Transverse colon (tissue), 4 donors: ENCODE measurements at regions not wholly inside any gene's neighbourhood (a gene's known extent, or its start where the extent isn't known, plus 50 kb on each side); places are given as distances from the start of the nearest gene placed in this dataset.

Experiments
- DNase-seq: peaks from one replicate; pipeline ENCODE4 v3.0.0-alpha.2; 2019
- H3K27ac ChIP-seq, 4 donors: fragments of 200-600 bp; sonication (generic); 2 replicates each; pipeline ENCODE4 v1.5.1; 2016 to 2018; ENCODE audit warnings: inconsistent platforms in 4 of 4
- H3K27me3 ChIP-seq: fragments of 200-600 bp; sonication (generic); 2 replicates; pipeline ENCODE4 v1.5.1; 2017; ENCODE audit warnings: inconsistent platforms
- H3K36me3 ChIP-seq, 4 donors: fragments of 200-600 bp; sonication (generic); 2 replicates each; pipeline ENCODE4 v1.5.1; 2017 to 2019; ENCODE audit warnings: inconsistent platforms in 4 of 4
- H3K4me1 ChIP-seq, 4 donors: fragments of 200-600 bp; sonication (generic); 2 replicates each; pipeline ENCODE4 v1.5.1; 2017 to 2020; ENCODE audit warnings: inconsistent platforms in 4 of 4
- H3K4me3 ChIP-seq, 4 donors: fragments of 200-600 bp; sonication (generic); 1 replicate in 1 of 4; 2 replicates in 3 of 4; pipeline versions ENCODE4 v1.5.1 to v1.6.1; 2017 to 2019; ENCODE audit warnings: inconsistent platforms in 4 of 4
- H3K9me3 ChIP-seq, 2 donors: fragments of 200-600 bp; sonication (generic); 2 replicates each; pipeline ENCODE4 v1.5.1; 2017 to 2019; ENCODE audit warnings: inconsistent platforms in 2 of 2
- EP300 ChIP-seq: sonication (generic); formaldehyde crosslinking; IDR thresholded peaks from one replicate; pipeline ENCODE4 v1.6.1; 2017; ENCODE audit warnings: antibody characterized with exemption, low read depth
- POLR2A ChIP-seq: fragments of 450-650 bp; IDR thresholded peaks from one replicate; pipeline ENCODE4 v1.6.1; 2016; ENCODE audit warnings: antibody characterized with exemption, mild to moderate bottlenecking, moderate library complexity
- POLR2AphosphoS5 ChIP-seq, 3 donors: sonication (generic); formaldehyde crosslinking; IDR thresholded peaks; one replicate each; pipeline ENCODE4 v1.6.1; 2016; ENCODE audit warnings: antibody characterized with exemption in 3 of 3
- WGBS, 2 donors: methylation state at CpG; one replicate each; pipeline ENCODE4 v1.1.5; 2018; ENCODE audit warnings: low coverage in 1 of 2; 5-methylcytosine and 5-hydroxymethylcytosine counted together
- in situ Hi-C, 4 donors: fragments of 200-750 bp; cut with MboI; loops; one replicate each; pipeline versions ENCODE4 v1.15.0 to v1.15.1; 2017; ENCODE audit warnings: low sequenced_read_pairs in 3 of 4, low pct_ligation_motif_present in 1 of 4, low pct_unique_long_range_greater_than_20kb in 1 of 4
- intact Hi-C: fragments of 100-400 bp; cut with DNase I; formaldehyde crosslinking; loops from one replicate; pipeline ENCODE4 v1.15.1; 2023; ENCODE audit warnings: low total_unique reads
- TF ChIP-seq, protein P1 (sequence below), 5 experiments: fragments of 200-600 bp in 3 of 5; fragments of 450-650 bp in 2 of 5; sonication (generic) in 3 of 5; IDR thresholded peaks; 1 replicate in 2 of 5; 2 replicates in 3 of 5; pipeline ENCODE4 v1.5.1; 2016 to 2017; ENCODE audit warnings: antibody characterized with exemption in 5 of 5, inconsistent platforms in 3 of 5, mild to moderate bottlenecking in 2 of 5, moderate library complexity in 1 of 5

DNA sequence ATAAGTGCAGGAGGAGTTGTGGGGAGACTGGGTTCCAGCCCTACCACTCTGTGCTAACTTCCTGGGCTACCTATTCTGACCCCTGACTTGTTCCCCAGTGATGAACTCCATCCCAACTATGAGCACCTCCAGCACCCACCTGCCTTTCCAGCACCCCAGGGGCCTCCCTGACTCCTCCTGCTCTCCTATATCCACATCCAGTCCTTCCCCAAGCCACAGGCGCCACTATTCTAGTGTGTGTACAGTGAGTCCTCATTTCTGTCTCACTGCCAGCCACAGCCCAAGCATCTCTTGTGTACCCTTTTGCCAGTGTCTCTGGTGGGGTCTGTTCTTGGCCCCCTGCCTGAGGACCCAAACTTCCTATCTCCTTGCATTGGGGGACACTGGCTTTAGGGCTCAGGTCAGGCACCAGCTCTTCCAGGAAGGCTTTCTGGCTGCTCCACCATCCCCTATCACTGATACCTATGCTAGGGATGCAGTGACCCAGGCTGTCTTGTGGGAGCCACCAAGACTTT is 145.2 kb downstream of the INHBB start:
- 100% methylated on average over 1 of the region's 1 CpG; no CpG with 5 or more reads in 1 of the 2 donors for whole genome bisulfite sequencing, 2 donors
- Histone ChIP-seq H3K4me1 (no peaks in the 10 kb centered on the region), H3K27me3 (no peaks in the 10 kb centered on the region), H3K27ac (no peak overlapping the region), H3K9me3 (no peaks in the 10 kb centered on the region), H3K36me3 (no peaks in the 10 kb centered on the region), H3K4me3 (no peak overlapping the region)
- in situ Hi-C loops (no loop called here), intact Hi-C loops (no loop called here)
- no peak for TF ChIP-seq EP300
- no peak for TF ChIP-seq POLR2A
- TF ChIP-seq, protein P1, sequence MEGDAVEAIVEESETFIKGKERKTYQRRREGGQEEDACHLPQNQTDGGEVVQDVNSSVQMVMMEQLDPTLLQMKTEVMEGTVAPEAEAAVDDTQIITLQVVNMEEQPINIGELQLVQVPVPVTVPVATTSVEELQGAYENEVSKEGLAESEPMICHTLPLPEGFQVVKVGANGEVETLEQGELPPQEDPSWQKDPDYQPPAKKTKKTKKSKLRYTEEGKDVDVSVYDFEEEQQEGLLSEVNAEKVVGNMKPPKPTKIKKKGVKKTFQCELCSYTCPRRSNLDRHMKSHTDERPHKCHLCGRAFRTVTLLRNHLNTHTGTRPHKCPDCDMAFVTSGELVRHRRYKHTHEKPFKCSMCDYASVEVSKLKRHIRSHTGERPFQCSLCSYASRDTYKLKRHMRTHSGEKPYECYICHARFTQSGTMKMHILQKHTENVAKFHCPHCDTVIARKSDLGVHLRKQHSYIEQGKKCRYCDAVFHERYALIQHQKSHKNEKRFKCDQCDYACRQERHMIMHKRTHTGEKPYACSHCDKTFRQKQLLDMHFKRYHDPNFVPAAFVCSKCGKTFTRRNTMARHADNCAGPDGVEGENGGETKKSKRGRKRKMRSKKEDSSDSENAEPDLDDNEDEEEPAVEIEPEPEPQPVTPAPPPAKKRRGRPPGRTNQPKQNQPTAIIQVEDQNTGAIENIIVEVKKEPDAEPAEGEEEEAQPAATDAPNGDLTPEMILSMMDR (IDR thresholded peaks at IDR 0.05), result no peak
- TF ChIP-seq POLR2AphosphoS5 (IDR thresholded peaks at IDR 0.05), result no peak
- DNase-seq, result no peak

DNA sequence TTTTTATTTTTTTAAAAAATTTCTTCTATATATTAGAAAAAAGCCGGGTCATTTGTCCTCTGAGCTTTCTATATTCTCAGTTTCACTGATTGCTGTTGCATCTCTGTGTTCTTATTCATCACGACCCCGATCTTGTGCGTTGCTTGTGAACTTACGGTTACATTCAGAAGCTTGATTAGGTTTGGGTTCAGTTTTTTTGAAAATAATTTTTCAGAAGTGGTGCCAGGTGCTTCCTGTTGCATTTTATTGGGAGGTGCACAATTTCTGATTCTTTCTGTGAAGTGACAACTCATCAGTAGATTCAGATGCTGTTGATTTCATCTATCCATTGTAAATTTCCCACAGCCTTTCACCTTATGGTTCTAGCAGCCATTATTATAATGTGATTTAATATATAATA is 147.3 kb downstream of the INHBB start:
- Histone ChIP-seq H3K9me3 (no peaks in the 10 kb centered on the region), H3K4me1 (no peaks in the 10 kb centered on the region), H3K4me3 (no peak overlapping the region), H3K36me3 (no peaks in the 10 kb centered on the region), H3K27me3 (no peaks in the 10 kb centered on the region), H3K27ac (no peak overlapping the region)
- DNase-seq, result no peak
- in situ Hi-C loops, result no loop called here
- 64 to 87% methylated on average over 5 of the region's 5 CpGs for WGBS, 2 donors
- TF ChIP-seq, protein P1 (IDR thresholded peaks at IDR 0.05), result no peak
- TF ChIP-seq POLR2AphosphoS5 (IDR thresholded peaks at IDR 0.05) (no peak), EP300 (no peak), POLR2A (no peak)
- intact Hi-C loops, result no loop called here

DNA sequence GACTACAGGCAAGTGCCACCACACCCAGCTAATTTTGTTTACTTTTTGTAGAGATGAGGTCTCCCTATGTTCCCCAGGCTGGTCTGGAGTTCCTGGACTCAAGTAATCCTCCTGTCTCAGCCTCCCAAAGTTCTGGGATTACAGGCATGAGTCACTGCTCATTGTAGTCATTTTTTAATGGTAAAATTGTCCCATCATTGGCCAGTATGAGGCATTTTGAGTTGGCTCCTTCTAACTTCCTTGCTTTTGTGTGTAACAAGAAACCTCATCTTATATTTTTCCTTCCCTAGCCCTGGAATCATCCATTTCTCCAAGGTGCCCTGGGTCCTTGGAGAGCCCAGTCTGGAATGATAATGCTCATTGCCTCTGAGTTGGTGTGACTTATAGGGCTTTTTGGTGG is 148.5 kb downstream of the INHBB start:
- Histone ChIP-seq H3K36me3 (no peaks in the 10 kb centered on the region), H3K4me3 (no peak overlapping the region), H3K9me3 (no peaks in the 10 kb centered on the region), H3K27ac (no peak overlapping the region), H3K4me1 (no peaks in the 10 kb centered on the region), H3K27me3 (no peaks in the 10 kb centered on the region)
- TF ChIP-seq POLR2AphosphoS5 (IDR thresholded peaks at IDR 0.05), result no peak
- TF ChIP-seq, protein P1 (IDR thresholded peaks at IDR 0.05), result no peak
- TF ChIP-seq EP300, result no peak
- TF ChIP-seq POLR2A, result no peak
- DNase-seq, result no peak
- in situ Hi-C loops, result no loop called here
- intact Hi-C loops, result no loop called here

DNA sequence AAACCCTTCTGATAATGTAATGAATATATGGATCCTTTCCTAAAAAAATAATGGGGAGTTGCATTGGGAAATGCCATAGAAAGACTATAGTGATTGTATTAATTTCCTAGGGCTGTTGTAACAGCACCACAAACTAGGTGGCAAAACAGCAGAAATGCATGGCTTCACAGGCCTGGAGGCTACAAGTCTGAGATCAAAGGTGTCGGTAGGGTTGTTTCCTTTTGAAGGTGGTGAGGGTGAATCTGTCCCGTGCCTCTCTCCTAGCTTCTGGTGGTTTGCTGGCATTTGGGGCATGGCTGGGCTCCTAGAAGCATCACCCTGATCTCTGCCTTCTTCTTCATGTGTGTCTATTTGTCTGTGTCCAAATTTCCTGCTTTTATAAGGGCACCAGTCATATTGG is 149.7 kb downstream of the INHBB start:
- Histone ChIP-seq H3K4me1 (no peaks in the 10 kb centered on the region), H3K9me3 (no peaks in the 10 kb centered on the region), H3K36me3 (no peaks in the 10 kb centered on the region), H3K27me3 (peaks cover 4% of the 10 kb centered on the region), H3K4me3 (no peak overlapping the region), H3K27ac (no peak overlapping the region)
- no peak for DNase-seq
- TF ChIP-seq POLR2A, result no peak
- TF ChIP-seq, protein P1 (IDR thresholded peaks at IDR 0.05), result no peak
- TF ChIP-seq POLR2AphosphoS5 (IDR thresholded peaks at IDR 0.05), result no peak
- no peak for TF ChIP-seq EP300
- intact Hi-C loops, result loop anchor here (5.0 kb wide), 1 partner anchor 1292 kb away; no protein-coding TSS in a partner anchor
- WGBS, 2 donors, result 82% methylated on average over 2 of the region's 2 CpGs; no CpG with 5 or more reads in 1 of the 2 donors
- in situ Hi-C loops, result no loop called here
